Endothelial cell (in vitro differentiated cells): ENCODE measurements at regions not wholly inside any gene's neighbourhood (a gene's known extent, or its start where the extent isn't known, plus 50 kb on each side); places are given as distances from the start of the nearest gene placed in this dataset.

Experiments used
- DNase-seq: peaks from one replicate; pipeline ENCODE4 v3.0.0; 2021; ENCODE audit warnings: low spot score
- H3K27ac Mint-ChIP-seq: one replicate; pipeline ENCODE4 v1.8.0; 2021; ENCODE audit warnings: mixed read lengths, inconsistent platforms; ENCODE audit not compliant: unreplicated experiment
- H3K27me3 Mint-ChIP-seq: one replicate; pipeline ENCODE4 v1.8.0; 2021; ENCODE audit warnings: mild to moderate bottlenecking, moderate library complexity, mixed read lengths, inconsistent platforms; ENCODE audit not compliant: unreplicated experiment
- H3K36me3 Mint-ChIP-seq: one replicate; pipeline ENCODE4 v1.8.0; 2021; ENCODE audit warnings: mild to moderate bottlenecking, low read depth, mixed read lengths, inconsistent platforms; ENCODE audit not compliant: unreplicated experiment
- H3K4me1 Mint-ChIP-seq: one replicate; pipeline ENCODE4 v1.8.0; 2021; ENCODE audit warnings: mild to moderate bottlenecking, mixed read lengths, inconsistent platforms; ENCODE audit not compliant: unreplicated experiment
- H3K4me3 Mint-ChIP-seq: one replicate; pipeline ENCODE4 v1.8.0; 2021; ENCODE audit warnings: mild to moderate bottlenecking, mixed read lengths, inconsistent platforms; ENCODE audit not compliant: unreplicated experiment
- H3K9me3 Mint-ChIP-seq: one replicate; pipeline ENCODE4 v1.8.0; 2021; ENCODE audit warnings: mixed read lengths, inconsistent platforms; ENCODE audit not compliant: unreplicated experiment
- TF ChIP-seq, protein P1 (sequence below): fragments of 200-600 bp; sonication (generic); IDR thresholded peaks from one replicate; pipeline ENCODE4 v1.5.0; 2021; ENCODE audit warnings: antibody characterized with exemption; ENCODE audit not compliant: unreplicated experiment

- no peak overlapping the region for H3K4me3 Mint-ChIP-seq
- no peaks in the 10 kb centered on the region for H3K36me3 Mint-ChIP-seq
- H3K4me1 Mint-ChIP-seq: peaks cover 7% of the 10 kb centered on the region
- no peaks in the 10 kb centered on the region for H3K9me3 Mint-ChIP-seq
- H3K27ac Mint-ChIP-seq: no peak overlapping the region
- peaks cover 2% of the 10 kb centered on the region for H3K27me3 Mint-ChIP-seq
- no peak for DNase-seq
- TF ChIP-seq, protein P1, sequence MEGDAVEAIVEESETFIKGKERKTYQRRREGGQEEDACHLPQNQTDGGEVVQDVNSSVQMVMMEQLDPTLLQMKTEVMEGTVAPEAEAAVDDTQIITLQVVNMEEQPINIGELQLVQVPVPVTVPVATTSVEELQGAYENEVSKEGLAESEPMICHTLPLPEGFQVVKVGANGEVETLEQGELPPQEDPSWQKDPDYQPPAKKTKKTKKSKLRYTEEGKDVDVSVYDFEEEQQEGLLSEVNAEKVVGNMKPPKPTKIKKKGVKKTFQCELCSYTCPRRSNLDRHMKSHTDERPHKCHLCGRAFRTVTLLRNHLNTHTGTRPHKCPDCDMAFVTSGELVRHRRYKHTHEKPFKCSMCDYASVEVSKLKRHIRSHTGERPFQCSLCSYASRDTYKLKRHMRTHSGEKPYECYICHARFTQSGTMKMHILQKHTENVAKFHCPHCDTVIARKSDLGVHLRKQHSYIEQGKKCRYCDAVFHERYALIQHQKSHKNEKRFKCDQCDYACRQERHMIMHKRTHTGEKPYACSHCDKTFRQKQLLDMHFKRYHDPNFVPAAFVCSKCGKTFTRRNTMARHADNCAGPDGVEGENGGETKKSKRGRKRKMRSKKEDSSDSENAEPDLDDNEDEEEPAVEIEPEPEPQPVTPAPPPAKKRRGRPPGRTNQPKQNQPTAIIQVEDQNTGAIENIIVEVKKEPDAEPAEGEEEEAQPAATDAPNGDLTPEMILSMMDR: no peak
Measured at GRCh38 chr4:124183231-124183630, 529.3 kb downstream of the ANKRD50 start.

DNA sequence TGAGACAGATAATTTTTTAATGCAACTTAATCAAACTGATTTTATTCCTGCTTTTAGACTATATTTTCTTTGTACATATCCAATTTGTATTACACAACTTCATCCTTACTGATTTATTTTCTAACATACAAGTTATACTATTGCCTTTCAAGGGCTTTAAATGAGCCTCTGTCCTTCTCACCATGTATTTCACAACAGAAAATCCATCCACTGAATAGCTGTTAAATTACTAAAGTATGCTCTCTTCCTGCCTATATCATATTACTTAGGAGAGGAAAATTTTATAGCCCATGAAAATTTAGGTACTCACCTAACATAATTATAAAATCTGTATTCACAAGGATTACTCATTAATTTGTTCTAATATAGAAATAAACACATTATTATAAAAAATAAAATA lies 528.6 kb downstream of the ANKRD50 start:
- Mint-ChIP-seq H3K9me3 (no peaks in the 10 kb centered on the region), H3K27ac (no peak overlapping the region), H3K36me3 (no peaks in the 10 kb centered on the region), H3K27me3 (peaks cover 2% of the 10 kb centered on the region), H3K4me3 (no peak overlapping the region), H3K4me1 (peaks cover 7% of the 10 kb centered on the region)
- no peak for DNase-seq
- TF ChIP-seq, protein P1: no peak

DNA sequence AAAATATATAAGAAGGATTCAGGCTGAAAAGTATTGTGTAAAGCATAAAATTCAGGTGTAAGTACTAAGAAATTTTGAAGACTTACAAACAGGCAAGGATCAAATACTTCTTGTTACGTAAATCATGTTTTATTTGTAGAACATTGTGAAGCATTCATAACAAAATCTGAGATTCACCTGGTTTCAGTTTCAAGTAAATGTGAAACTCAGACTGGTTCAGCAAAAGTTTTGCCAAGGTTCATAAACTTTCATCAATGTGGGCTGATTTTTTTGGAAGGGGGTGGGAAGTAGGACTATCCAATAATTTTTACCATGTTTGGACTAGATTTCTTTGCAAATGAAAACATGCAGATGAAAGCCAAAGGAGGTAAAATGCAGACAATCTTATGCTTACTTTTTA lies 527.7 kb downstream of the ANKRD50 start:
- Mint-ChIP-seq H3K27ac (no peak overlapping the region), H3K4me1 (peaks cover 4% of the 10 kb centered on the region), H3K36me3 (no peaks in the 10 kb centered on the region), H3K27me3 (peaks cover 2% of the 10 kb centered on the region), H3K4me3 (no peak overlapping the region), H3K9me3 (no peaks in the 10 kb centered on the region)
- TF ChIP-seq, protein P1: no peak
- DNase-seq: no peak

DNA sequence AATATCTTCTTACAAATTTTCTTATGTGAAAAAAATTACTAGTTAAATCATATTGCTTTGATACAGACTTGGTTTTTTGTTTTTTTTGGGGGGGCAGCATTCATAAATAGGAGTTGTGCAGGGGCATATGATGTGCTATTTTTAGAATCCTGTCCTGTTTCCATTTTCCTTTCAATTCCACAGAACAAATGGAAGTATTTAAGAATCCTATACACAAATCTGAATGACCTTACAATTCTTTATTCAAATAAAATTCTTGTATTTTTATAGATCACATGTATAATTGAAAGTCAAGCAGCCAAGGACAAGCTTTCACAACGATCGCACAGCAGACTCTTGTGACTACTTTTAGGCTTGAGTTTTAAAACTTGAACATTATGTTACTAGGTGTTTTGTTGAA lies 523.9 kb downstream of the ANKRD50 start:
- Mint-ChIP-seq H3K4me3 (no peak overlapping the region), H3K36me3 (no peaks in the 10 kb centered on the region), H3K9me3 (no peaks in the 10 kb centered on the region), H3K4me1 (no peaks in the 10 kb centered on the region), H3K27ac (no peak overlapping the region), H3K27me3 (no peaks in the 10 kb centered on the region)
- no peak for DNase-seq
- TF ChIP-seq, protein P1: no peak

GRCh38 chr4:124189545-124189944 lies 523.0 kb downstream of the ANKRD50 start:
- no peak overlapping the region for H3K4me3 Mint-ChIP-seq
- no peaks in the 10 kb centered on the region for H3K9me3 Mint-ChIP-seq
- no peaks in the 10 kb centered on the region for H3K36me3 Mint-ChIP-seq
- TF ChIP-seq, protein P1: no peak
- no peak for DNase-seq
- no peaks in the 10 kb centered on the region for H3K4me1 Mint-ChIP-seq
- no peaks in the 10 kb centered on the region for H3K27me3 Mint-ChIP-seq
- H3K27ac Mint-ChIP-seq: no peak overlapping the region
